Stimulated activated CD4-positive, alpha-beta T cell treated with anti-CD3 and anti-CD28 coated beads, Interleukin-2, amount 100 ng/mL, for 48 hours (primary cell): ENCODE measurements at regions not wholly inside any gene's neighbourhood (a gene's known extent, or its start where the extent isn't known, plus 50 kb on each side); places are given as distances from the start of the nearest gene placed in this dataset.

Experiments
- DNase-seq, 2 donors: peaks; one replicate each; pipeline ENCODE4 v3.0.0-alpha.2; 2020

GRCh38 chr9:90948156-90948555 is 146.5 kb downstream of the SYK start:
- DNase-seq, result no peak

DNA sequence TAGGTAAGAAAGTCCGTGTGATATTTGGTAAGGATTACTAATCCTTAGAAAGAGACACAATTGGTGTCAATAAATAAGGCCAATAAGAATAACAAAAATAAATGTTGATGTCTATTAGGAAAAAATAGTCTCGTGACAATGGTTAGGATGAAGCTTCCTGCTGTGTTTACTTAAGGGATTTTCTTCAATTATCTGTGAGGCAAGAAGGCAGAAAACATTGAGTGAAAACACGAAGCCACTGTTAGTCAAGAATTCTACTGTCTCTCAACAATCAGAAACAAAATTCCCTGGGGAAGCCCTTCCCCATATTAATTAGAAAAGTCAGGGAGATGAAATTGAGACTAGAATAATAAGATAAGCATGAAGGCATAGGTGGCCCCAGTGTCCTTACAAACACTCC is 149.0 kb downstream of the SYK start:
- DNase-seq, result no peak

GRCh38 chr9:90953200-90953599 is 151.6 kb downstream of the SYK start:
- no peak for DNase-seq

GRCh38 chr9:90953805-90954204 is 152.2 kb downstream of the SYK start:
- no peak for DNase-seq

DNA sequence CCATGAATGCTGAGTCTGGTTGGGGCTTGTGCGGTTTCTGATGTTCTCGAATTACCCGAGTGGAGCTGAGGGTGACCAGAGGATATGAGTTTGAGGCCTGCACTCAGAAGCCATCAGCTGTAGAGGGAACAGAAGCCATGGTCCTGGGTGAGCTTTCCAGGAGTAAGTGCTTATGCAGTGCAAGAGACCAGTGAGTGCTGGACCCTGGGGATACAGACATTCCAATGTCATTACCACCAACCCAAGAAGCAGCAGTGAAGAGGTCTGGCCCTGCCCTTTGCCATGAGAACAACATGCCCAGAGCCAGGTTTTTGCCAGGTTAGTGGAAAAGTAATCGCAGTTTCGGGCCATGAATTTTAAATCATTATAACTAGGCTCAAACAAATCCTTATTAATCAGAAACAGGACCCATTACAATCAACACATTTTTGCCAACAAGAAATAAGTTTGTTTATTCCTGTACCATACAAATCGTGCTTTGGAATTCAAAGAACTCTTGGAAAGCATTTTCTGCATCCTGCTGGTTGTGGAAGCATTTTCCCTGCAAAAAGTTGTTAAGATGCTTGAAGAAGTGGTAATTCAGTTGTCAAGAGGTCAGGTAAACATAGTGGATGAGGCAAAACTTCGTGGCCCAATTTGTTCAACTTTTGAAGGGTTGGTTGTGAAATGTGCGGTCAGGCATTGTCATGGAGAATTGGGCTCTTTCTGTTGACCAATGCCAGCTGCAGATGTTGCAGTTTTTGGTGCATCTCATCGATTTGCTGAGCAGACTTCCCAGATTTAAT is 154.6 kb downstream of the SYK start:
- no peak for DNase-seq

GRCh38 chr9:90958328-90958727 is 156.7 kb downstream of the SYK start:
- no peak for DNase-seq

- no peak for DNase-seq
These were observed 159.3 kb downstream of the SYK start for GRCh38 chr9:90960941-90961340.

DNA sequence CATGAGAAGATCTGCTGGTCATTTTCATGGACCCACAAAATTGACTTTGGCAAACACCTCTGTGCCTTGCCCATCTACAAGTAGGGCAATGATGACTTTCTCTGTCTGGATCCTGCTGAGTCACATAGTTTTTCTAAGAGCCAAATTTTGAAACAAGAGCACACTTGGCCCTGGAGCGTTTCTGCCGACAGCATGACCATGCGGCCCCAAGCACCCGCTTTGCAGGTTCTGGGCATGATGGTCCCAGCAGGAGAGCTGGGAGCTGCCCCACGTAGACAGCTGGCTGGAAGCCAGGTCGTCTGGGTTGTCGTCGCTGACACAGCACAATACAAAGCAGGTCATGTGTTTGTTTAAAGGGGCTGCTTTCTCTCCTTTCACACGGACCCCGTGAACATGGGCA is 159.8 kb downstream of the SYK start:
- DNase-seq, result no peak

DNA sequence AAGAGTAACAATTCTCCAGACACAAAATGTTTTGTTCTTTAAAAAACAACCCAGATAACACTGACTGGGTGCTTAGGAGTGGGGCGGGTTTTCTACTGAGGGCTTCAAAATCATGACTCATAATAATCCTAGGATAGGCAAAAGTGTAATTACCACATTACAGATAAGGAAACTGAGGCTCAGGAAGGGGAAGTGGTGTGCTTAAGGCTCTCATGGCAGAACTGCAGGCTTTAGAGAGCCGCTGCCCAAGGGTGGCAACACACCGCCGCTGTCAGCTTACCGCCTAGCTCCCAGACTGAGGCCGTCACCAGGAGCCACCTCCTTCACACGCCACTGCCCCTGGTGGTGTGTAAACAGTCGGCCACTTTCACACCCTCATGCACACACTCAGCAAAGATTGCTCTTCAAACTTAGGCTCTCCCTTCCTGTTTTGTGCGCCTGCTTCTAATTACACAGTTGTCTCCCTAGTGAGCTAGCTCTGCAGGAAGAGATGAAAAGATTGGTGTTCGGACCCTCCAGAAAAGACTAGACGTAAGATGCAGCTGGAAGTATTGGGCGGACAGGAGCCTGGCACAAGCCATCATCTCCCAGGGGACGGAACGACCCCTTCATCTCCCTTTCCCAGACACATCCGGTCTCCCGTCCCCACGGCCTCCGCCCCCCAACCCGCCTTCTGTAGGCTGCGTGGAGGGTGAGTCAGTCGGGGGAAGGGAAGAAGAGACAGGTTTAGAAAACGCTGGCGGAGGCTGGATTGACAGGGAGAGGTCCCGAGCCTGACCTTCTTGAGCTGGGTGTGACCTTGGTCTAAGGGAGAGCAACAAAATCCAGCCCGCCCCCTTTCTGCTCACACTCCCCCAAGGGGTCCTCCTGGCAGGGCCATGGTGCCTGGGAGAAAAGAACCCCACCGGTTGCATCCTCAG is 162.7 kb downstream of the SYK start:
- peak in 1 of 2 donors; percentile 11 for DNase-seq

GRCh38 chr9:90965226-90966030 is 163.8 kb downstream of the SYK start:
- no peak for DNase-seq

DNA sequence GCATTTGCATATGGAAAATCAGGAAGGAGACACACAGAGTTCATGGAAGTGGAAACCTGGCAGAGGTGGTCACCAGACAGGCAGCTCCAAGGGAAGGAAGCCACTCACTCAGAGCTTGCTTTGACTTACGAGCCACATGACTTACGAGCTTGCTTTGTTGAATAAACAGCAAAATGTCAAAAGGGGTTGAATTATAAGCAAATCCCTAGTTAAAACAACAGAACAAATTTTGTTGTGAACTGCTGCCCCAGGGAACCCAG is 164.3 kb downstream of the SYK start:
- no peak for DNase-seq

DNA sequence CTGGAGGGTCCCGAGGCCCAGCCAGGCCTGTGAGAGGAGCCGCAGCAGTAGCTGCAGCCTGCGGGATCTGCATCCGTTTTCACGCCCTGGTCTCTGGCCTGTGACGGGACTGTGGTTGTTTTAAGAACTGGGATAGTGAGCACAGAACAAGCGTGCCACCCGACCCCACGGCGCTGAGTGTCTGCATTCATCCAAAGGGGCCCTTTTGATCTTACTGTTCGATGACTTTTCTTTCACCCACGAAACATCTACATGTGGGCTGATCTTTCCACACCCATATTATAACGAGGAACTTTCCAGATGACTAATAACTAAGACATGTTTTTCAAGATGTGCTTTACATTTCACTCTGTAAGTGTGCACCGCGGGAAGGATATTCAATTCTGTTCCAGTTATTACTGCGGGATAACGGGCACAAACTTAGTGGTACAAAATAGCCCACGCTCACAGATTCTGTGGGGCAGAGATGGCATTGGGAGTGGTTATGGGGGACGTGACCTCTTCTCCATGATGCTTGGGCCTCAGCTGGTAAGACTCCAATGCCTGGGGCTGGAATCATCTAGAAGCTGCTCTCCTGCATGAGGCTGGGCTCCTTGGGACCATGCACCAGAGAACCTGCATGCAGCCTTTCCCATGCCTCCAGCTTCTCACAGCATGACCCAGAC is 165.0 kb downstream of the SYK start:
- DNase-seq, result peak; percentile 42 to 45

DNA sequence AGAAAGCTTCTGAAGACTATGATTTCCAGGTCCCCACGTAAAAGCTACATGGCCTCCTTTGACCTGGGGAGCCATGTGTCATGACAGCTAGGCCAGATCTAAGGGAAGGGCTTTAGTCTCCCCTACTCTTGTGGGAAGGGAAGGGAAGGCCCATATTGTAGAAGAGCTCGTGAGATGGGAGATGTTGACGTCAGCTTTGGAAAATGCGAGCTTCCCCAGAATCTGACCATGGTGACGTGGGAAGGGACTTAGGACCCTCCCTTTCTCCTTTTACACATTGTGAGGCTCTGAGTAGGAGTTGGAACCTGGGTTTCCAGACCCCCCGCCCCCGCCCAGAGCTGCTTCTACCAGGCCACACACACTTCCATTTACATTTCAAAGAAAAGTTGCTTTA is 165.5 kb downstream of the SYK start:
- no peak for DNase-seq

GRCh38 chr9:90969021-90969675 is 167.5 kb downstream of the SYK start:
- no peak for DNase-seq

GRCh38 chr9:90970608-90971007 is 169.0 kb downstream of the SYK start:
- DNase-seq, result no peak

- no peak for DNase-seq
These were observed 170.4 kb downstream of the SYK start for GRCh38 chr9:90972057-90972456.

- no peak for DNase-seq
These were observed 172.4 kb downstream of the SYK start for GRCh38 chr9:90974016-90974415.

DNA sequence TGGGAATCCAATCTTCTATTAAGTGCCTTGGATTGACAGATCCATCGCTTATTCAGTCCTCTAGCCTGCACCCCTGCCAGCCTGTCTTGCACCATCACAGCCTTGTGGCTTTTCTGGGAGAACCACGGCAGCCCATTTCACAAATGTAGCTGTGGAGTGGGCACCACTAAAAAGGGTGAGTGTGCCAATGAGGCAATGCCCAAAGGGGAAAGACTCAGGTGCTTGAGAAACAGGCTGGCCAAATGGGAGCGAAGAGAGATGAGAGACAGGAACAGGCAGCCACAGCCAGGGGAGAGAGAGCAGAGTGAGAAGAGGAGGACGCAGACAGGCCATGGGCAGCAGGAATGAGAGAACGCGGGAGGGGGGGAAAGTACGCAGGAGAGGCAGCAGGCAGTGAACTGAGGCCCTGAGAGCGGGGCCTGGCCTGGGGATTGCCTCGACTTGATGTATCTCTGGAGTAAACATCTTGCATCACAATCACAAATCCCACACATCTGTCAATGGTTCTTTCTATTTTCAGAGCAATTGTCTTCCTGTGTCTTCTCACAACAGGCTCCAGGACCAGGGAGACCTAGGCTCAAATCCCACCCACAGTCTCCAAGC is 173.1 kb downstream of the SYK start:
- no peak for DNase-seq

- no peak for DNase-seq
These were observed 174.3 kb downstream of the SYK start for GRCh38 chr9:90975781-90976538.

GRCh38 chr9:90979138-90979551 is 177.5 kb downstream of the SYK start:
- DNase-seq, result no peak

GRCh38 chr9:90979639-90980038 is 178.0 kb downstream of the SYK start:
- DNase-seq, result no peak
